IgD-negative memory B cell (primary cell): ENCODE measurements at regions not wholly inside any gene's neighbourhood (a gene's known extent, or its start where the extent isn't known, plus 50 kb on each side); places are given as distances from the start of the nearest gene placed in this dataset.
"Not testable (repeated sequence)": the region's sequence is repeated elsewhere in the genome, so short reads cannot be mapped to it uniquely, and the experiment has no call there.

ENCODE experiments used
- H3K27ac Mint-ChIP-seq, 3 donors: one replicate each; pipeline ENCODE4 v1.8.0; 2020 to 2022; ENCODE audit warnings: mild to moderate bottlenecking in 3 of 3, mixed read lengths in 3 of 3, moderate library complexity in 1 of 3
- H3K27me3 Mint-ChIP-seq: one replicate; pipeline ENCODE4 v1.8.0; 2021; ENCODE audit warnings: mixed read lengths
- H3K36me3 Mint-ChIP-seq: one replicate; pipeline ENCODE4 v1.8.0; 2020; ENCODE audit warnings: mild to moderate bottlenecking, mixed read lengths
- H3K4me1 Mint-ChIP-seq, 3 donors: one replicate each; pipeline ENCODE4 v1.8.0; 2020 to 2022; ENCODE audit warnings: mixed read lengths in 3 of 3, mild to moderate bottlenecking in 1 of 3
- H3K4me3 Mint-ChIP-seq, 4 donors: one replicate each; pipeline ENCODE4 v1.8.0; 2020 to 2022; ENCODE audit warnings: mild to moderate bottlenecking in 4 of 4, mixed read lengths in 4 of 4, moderate library complexity in 3 of 4
- H3K9me3 Mint-ChIP-seq, 3 donors: one replicate each; pipeline ENCODE4 v1.8.0; 2020 to 2021; ENCODE audit warnings: mixed read lengths in 3 of 3, mild to moderate bottlenecking in 1 of 3

GRCh38 chr12:5267603-5268423 is 164.1 kb upstream of the NTF3 start:
- Mint-ChIP-seq H3K27ac (no peak overlapping the region), H3K4me3 (no peak overlapping the region)

GRCh38 chr12:5268424-5269210 is 163.3 kb upstream of the NTF3 start:
- no peak overlapping the region for H3K4me3 Mint-ChIP-seq
- H3K27me3 Mint-ChIP-seq: no peaks in the 10 kb centered on the region
- H3K27ac Mint-ChIP-seq: no peak overlapping the region
- H3K36me3 Mint-ChIP-seq: no peaks in the 10 kb centered on the region
- H3K4me1 Mint-ChIP-seq: no peaks in the 10 kb centered on the region
- H3K9me3 Mint-ChIP-seq: peaks cover 0 to 3% (median 2%) of the 10 kb centered on the region in 3 donors

More at GRCh38 chr12:5267603-5268423, 164.1 kb upstream of the NTF3 start:
- Mint-ChIP-seq H3K9me3 (peaks cover 0 to 3% (median 0%) of the 10 kb centered on the region in 3 donors), H3K27me3 (no peaks in the 10 kb centered on the region), H3K4me1 (no peaks in the 10 kb centered on the region), H3K36me3 (no peaks in the 10 kb centered on the region)

GRCh38 chr12:5269846-5270245 is 162.1 kb upstream of the NTF3 start:
- no peaks in the 10 kb centered on the region for H3K27me3 Mint-ChIP-seq
- no peak overlapping the region for H3K27ac Mint-ChIP-seq
- peaks cover 0 to 3% (median 2%) of the 10 kb centered on the region in 3 donors for H3K9me3 Mint-ChIP-seq
- H3K4me1 Mint-ChIP-seq: no peaks in the 10 kb centered on the region
- no peak overlapping the region for H3K4me3 Mint-ChIP-seq
- H3K36me3 Mint-ChIP-seq: no peaks in the 10 kb centered on the region

GRCh38 chr12:5272018-5272785 is 159.7 kb upstream of the NTF3 start:
- Mint-ChIP-seq H3K4me1 (no peaks in the 10 kb centered on the region), H3K36me3 (no peaks in the 10 kb centered on the region), H3K9me3 (peaks cover 0 to 2% (median 0%) of the 10 kb centered on the region in 3 donors), H3K27me3 (no peaks in the 10 kb centered on the region), H3K27ac (no peak overlapping the region), H3K4me3 (no peak overlapping the region)

GRCh38 chr12:5273709-5274108 is 158.2 kb upstream of the NTF3 start:
- Mint-ChIP-seq H3K27ac (no peak overlapping the region), H3K36me3 (no peaks in the 10 kb centered on the region), H3K9me3 (peaks cover 0 to 2% (median 0%) of the 10 kb centered on the region in 3 donors), H3K4me3 (no peak overlapping the region), H3K27me3 (no peaks in the 10 kb centered on the region), H3K4me1 (no peaks in the 10 kb centered on the region)

- no peaks in the 10 kb centered on the region for H3K27me3 Mint-ChIP-seq
- H3K27ac Mint-ChIP-seq: no peak overlapping the region
- no peak overlapping the region for H3K4me3 Mint-ChIP-seq
- no peaks in the 10 kb centered on the region for H3K36me3 Mint-ChIP-seq
- H3K9me3 Mint-ChIP-seq: peaks cover 0 to 2% (median 0%) of the 10 kb centered on the region in 3 donors
- no peaks in the 10 kb centered on the region for H3K4me1 Mint-ChIP-seq
These were observed 155.5 kb upstream of the NTF3 start for GRCh38 chr12:5276327-5276880.

- Mint-ChIP-seq H3K27me3 (no peaks in the 10 kb centered on the region), H3K9me3 (no peaks in the 10 kb centered on the region), H3K36me3 (no peaks in the 10 kb centered on the region), H3K4me1 (no peaks in the 10 kb centered on the region), H3K27ac (no peak overlapping the region), H3K4me3 (no peak overlapping the region)
These were observed 151.8 kb upstream of the NTF3 start for GRCh38 chr12:5280086-5280485.

GRCh38 chr12:5290368-5290767 is 141.5 kb upstream of the NTF3 start:
- H3K27me3 Mint-ChIP-seq, H3K9me3 Mint-ChIP-seq, H3K4me1 Mint-ChIP-seq, H3K36me3 Mint-ChIP-seq, H3K4me3 Mint-ChIP-seq, H3K27ac Mint-ChIP-seq: not testable (repeated sequence)

GRCh38 chr12:5292651-5293050 is 139.3 kb upstream of the NTF3 start:
- Mint-ChIP-seq H3K36me3 (no peaks in the 10 kb centered on the region), H3K9me3 (no peaks in the 10 kb centered on the region), H3K27ac (no peak overlapping the region), H3K27me3 (peaks cover 7% of the 10 kb centered on the region), H3K4me3 (no peak overlapping the region), H3K4me1 (no peaks in the 10 kb centered on the region)

GRCh38 chr12:5293773-5294172 is 138.1 kb upstream of the NTF3 start:
- Mint-ChIP-seq H3K27me3 (peaks cover 7% of the 10 kb centered on the region), H3K27ac (no peak overlapping the region), H3K9me3 (no peaks in the 10 kb centered on the region), H3K36me3 (no peaks in the 10 kb centered on the region), H3K4me1 (no peaks in the 10 kb centered on the region), H3K4me3 (no peak overlapping the region)

- Mint-ChIP-seq H3K27ac (no peak overlapping the region), H3K9me3 (no peaks in the 10 kb centered on the region), H3K4me1 (no peaks in the 10 kb centered on the region), H3K36me3 (no peaks in the 10 kb centered on the region), H3K4me3 (no peak overlapping the region), H3K27me3 (peaks cover 7% of the 10 kb centered on the region)
These were observed 137.4 kb upstream of the NTF3 start for GRCh38 chr12:5294274-5295070.

GRCh38 chr12:5295151-5295550 is 136.8 kb upstream of the NTF3 start:
- Mint-ChIP-seq H3K4me1 (no peaks in the 10 kb centered on the region), H3K27me3 (peaks cover 7% of the 10 kb centered on the region), H3K4me3 (no peak overlapping the region), H3K36me3 (no peaks in the 10 kb centered on the region), H3K27ac (no peak overlapping the region), H3K9me3 (no peaks in the 10 kb centered on the region)

GRCh38 chr12:5295996-5296395 is 135.9 kb upstream of the NTF3 start:
- Mint-ChIP-seq H3K4me1 (no peaks in the 10 kb centered on the region), H3K27me3 (peaks cover 5% of the 10 kb centered on the region), H3K9me3 (no peaks in the 10 kb centered on the region), H3K36me3 (no peaks in the 10 kb centered on the region), H3K27ac (no peak overlapping the region), H3K4me3 (no peak overlapping the region)

GRCh38 chr12:5301539-5301938 is 130.4 kb upstream of the NTF3 start:
- Mint-ChIP-seq H3K9me3 (no peaks in the 10 kb centered on the region), H3K36me3 (no peaks in the 10 kb centered on the region), H3K4me1 (no peaks in the 10 kb centered on the region), H3K27ac (no peak overlapping the region), H3K4me3 (no peak overlapping the region), H3K27me3 (no peaks in the 10 kb centered on the region)
